Caco-2 (cell line): ENCODE measurements at regions not wholly inside any gene's neighbourhood (a gene's known extent, or its start where the extent isn't known, plus 50 kb on each side); places are given as distances from the start of the nearest gene placed in this dataset.

Experiments used
- BruUV-seq: library from RNA; stranded (reverse); fragments of 400-500 nt; replicated peaks from 2 replicates; lab custom pipeline; 2021; lab: Mats Ljungman, UMichigan
- CTCF ChIA-PET: fragments of 300-600 bp; sonication (Branson Sonifier 250); formaldehyde crosslinking; loops from one replicate; lab custom pipeline; 2022; ENCODE audit warnings: antibody characterized with exemption; lab: Charles Lee
- POLR2A ChIA-PET: fragments of 300-600 bp; sonication (Branson Sonifier 250); formaldehyde crosslinking; loops from one replicate; lab custom pipeline; 2022; ENCODE audit warnings: antibody characterized with exemption; lab: Charles Lee
- DNase-seq, 2 experiments: peaks; one replicate each; pipeline versions ENCODE4 v3.0.0 to v3.0.0-alpha.2; 2020 to 2022
- H3K27me3 ChIP-seq: replicated peaks from 2 replicates; pipeline ENCODE4 v1.6.0; 2011; ENCODE audit warnings: low read length; ENCODE audit not compliant: control insufficient read depth, insufficient read depth
- H3K36me3 ChIP-seq: 2 replicates; pipeline ENCODE4 v1.5.1; 2011; ENCODE audit warnings: low read length; ENCODE audit not compliant: control insufficient read depth, insufficient read depth
- H3K4me1 ChIP-seq: fragments of 250-450 bp; sonication (Bioruptor Pico); 2 replicates; pipeline ENCODE4 v1.5.1; 2020; ENCODE audit warnings: mild to moderate bottlenecking
- H3K4me3 ChIP-seq: 2 replicates; pipeline ENCODE4 v1.5.1; 2011; ENCODE audit warnings: low read depth, mild to moderate bottlenecking, control low read depth, low read length
- H3K9me3 ChIP-seq: fragments of 250-450 bp; sonication (Bioruptor Pico); 2 replicates; pipeline ENCODE4 v1.5.1; 2020; ENCODE audit warnings: mild to moderate bottlenecking, moderate library complexity
- H3K27ac Mint-ChIP-seq: one replicate; pipeline ENCODE4 v1.8.0; 2022; ENCODE audit warnings: mixed read lengths; ENCODE audit not compliant: unreplicated experiment
- H3K27me3 Mint-ChIP-seq: one replicate; pipeline ENCODE4 v1.8.0; 2022; ENCODE audit warnings: mixed read lengths; ENCODE audit not compliant: insufficient read depth, unreplicated experiment
- H3K36me3 Mint-ChIP-seq: one replicate; pipeline ENCODE4 v1.8.0; 2022; ENCODE audit warnings: mild to moderate bottlenecking, mixed read lengths; ENCODE audit not compliant: insufficient read depth, unreplicated experiment
- H3K4me1 Mint-ChIP-seq: one replicate; pipeline ENCODE4 v1.8.0; 2022; ENCODE audit warnings: low read depth, mixed read lengths; ENCODE audit not compliant: unreplicated experiment
- H3K4me3 Mint-ChIP-seq: one replicate; pipeline ENCODE4 v1.8.0; 2022; ENCODE audit warnings: mild to moderate bottlenecking, moderate library complexity, mixed read lengths; ENCODE audit not compliant: unreplicated experiment
- H3K9me3 Mint-ChIP-seq: one replicate; pipeline ENCODE4 v1.8.0; 2022; ENCODE audit warnings: mixed read lengths; ENCODE audit not compliant: unreplicated experiment
- CTCF ChIP-seq, 2 experiments: fragments of 200-600 bp in 1 of 2; IDR thresholded peaks; 1 replicate in 1 of 2; 2 replicates in 1 of 2; pipeline versions ENCODE4 v1.5.1 to v1.8.0; 2011 to 2022; ENCODE audit warnings: antibody characterized with exemption in 1 of 2, control low read depth in 1 of 2, inconsistent platforms in 1 of 2, low read depth in 1 of 2, low read length in 1 of 2, mild to moderate bottlenecking in 1 of 2, moderate library complexity in 1 of 2; ENCODE audit not compliant: insufficient read depth in 1 of 2, severe bottlenecking in 1 of 2, unreplicated experiment in 1 of 2
- intact Hi-C: fragments of 100-400 bp; cut with micrococcal nuclease; formaldehyde crosslinking; loops from one replicate; pipeline ENCODE4 v1.10.0; 2022; ENCODE audit not compliant: unreplicated experiment

GRCh38 chr15:29533647-29534046, 264.0 kb upstream of the NSMCE3 start:
- DNase-seq = no peak
- H3K27ac Mint-ChIP-seq = no peak overlapping the region
- H3K4me1 Mint-ChIP-seq = no peaks in the 10 kb centered on the region
- H3K9me3 ChIP-seq = peaks cover 5% of the 10 kb centered on the region; the same call in 1 of the 2 replicates
- POLR2A ChIA-PET = interaction anchor here (0.6 kb wide), 1 partner anchor 17 kb away, joined by 21 read pairs; no protein-coding TSS in a partner anchor
- H3K36me3 ChIP-seq = no peaks in the 10 kb centered on the region
- intact Hi-C loops = loop anchor here (1.0 kb wide), 1 partner anchor 11 kb away; no protein-coding TSS in a partner anchor
- H3K9me3 Mint-ChIP-seq = no peaks in the 10 kb centered on the region
- H3K4me1 ChIP-seq = peaks cover 18% of the 10 kb centered on the region
- H3K4me3 Mint-ChIP-seq = no peak overlapping the region
- CTCF ChIA-PET = no interaction called here
- no peak overlapping the region for H3K4me3 ChIP-seq
- no peaks in the 10 kb centered on the region for H3K36me3 Mint-ChIP-seq
- BruUV-seq = no TSS peak
- H3K27me3 Mint-ChIP-seq = no peaks in the 10 kb centered on the region
- no peak for TF ChIP-seq CTCF (IDR thresholded peaks at IDR 0.05; ENCODE audit: insufficient read depth in 1 of 2, low read depth in 1 of 2, low read length in 1 of 2, severe bottlenecking in 1 of 2, unreplicated experiment in 1 of 2)
- H3K27me3 ChIP-seq = no peaks in the 10 kb centered on the region

GRCh38 chr15:29532296-29532695, 262.7 kb upstream of the NSMCE3 start:
- H3K9me3 ChIP-seq = peaks cover 5% of the 10 kb centered on the region; the same call in 1 of the 2 replicates
- TF ChIP-seq CTCF (IDR thresholded peaks at IDR 0.05; ENCODE audit: insufficient read depth in 1 of 2, low read depth in 1 of 2, low read length in 1 of 2, severe bottlenecking in 1 of 2, unreplicated experiment in 1 of 2) = no peak
- intact Hi-C loops = no loop called here
- DNase-seq = no peak
- Mint-ChIP-seq H3K9me3 (no peaks in the 10 kb centered on the region), H3K27me3 (no peaks in the 10 kb centered on the region), H3K27ac (no peak overlapping the region), H3K36me3 (no peaks in the 10 kb centered on the region), H3K4me3 (no peak overlapping the region), H3K4me1 (no peaks in the 10 kb centered on the region)
- no TSS peak for BruUV-seq
- no peaks in the 10 kb centered on the region for H3K36me3 ChIP-seq
- H3K4me3 ChIP-seq = no peak overlapping the region
- H3K4me1 ChIP-seq = peaks cover 18% of the 10 kb centered on the region
- H3K27me3 ChIP-seq = no peaks in the 10 kb centered on the region
- CTCF ChIA-PET = no interaction called here
- POLR2A ChIA-PET = no interaction called here

GRCh38 chr15:29530966-29531365, 261.3 kb upstream of the NSMCE3 start:
- Histone ChIP-seq H3K27me3 (no peaks in the 10 kb centered on the region), H3K9me3 (peaks cover 5% of the 10 kb centered on the region; the same call in 1 of the 2 replicates), H3K4me1 (peaks cover 18% of the 10 kb centered on the region), H3K4me3 (no peak overlapping the region), H3K36me3 (no peaks in the 10 kb centered on the region)
- BruUV-seq = no TSS peak
- intact Hi-C loops = no loop called here
- Mint-ChIP-seq H3K4me1 (no peaks in the 10 kb centered on the region), H3K9me3 (no peaks in the 10 kb centered on the region), H3K36me3 (no peaks in the 10 kb centered on the region), H3K27ac (no peak overlapping the region), H3K27me3 (no peaks in the 10 kb centered on the region), H3K4me3 (no peak overlapping the region)
- ChIA-PET POLR2A (no interaction called here), CTCF (no interaction called here)
- no peak for DNase-seq
- TF ChIP-seq CTCF (IDR thresholded peaks at IDR 0.05; ENCODE audit: insufficient read depth in 1 of 2, low read depth in 1 of 2, low read length in 1 of 2, severe bottlenecking in 1 of 2, unreplicated experiment in 1 of 2) = no peak
